ENCODE measurements at regions not wholly inside any gene's neighbourhood (a gene's known extent, or its start where the extent isn't known, plus 50 kb on each side); places are given as distances from the start of the nearest gene placed in this dataset.

GRCh38 chr12:113747017-113747416 is 219.1 kb downstream of the RBM19 start:
- H3K4me3 ChIP-seq (replicated peaks; ENCODE audit: low read depth, low read length) = no peak overlapping the region
- DNase-seq (ENCODE audit: extremely low read depth, low read depth) = no peak
- TF ChIP-seq CTCF (IDR thresholded peaks at IDR 0.05; ENCODE audit: low read depth, low read length, missing control alignments) = no peak

- no peak for TF ChIP-seq CTCF (IDR thresholded peaks at IDR 0.05; ENCODE audit: low read depth, low read length, missing control alignments)
- DNase-seq (ENCODE audit: extremely low read depth, low read depth) = no peak
Observed at GRCh38 chr12:113744802-113745395, 221.2 kb downstream of the RBM19 start.

GRCh38 chr12:113742801-113743200 is 223.3 kb downstream of the RBM19 start:
- no peak for TF ChIP-seq CTCF (IDR thresholded peaks at IDR 0.05; ENCODE audit: low read depth, low read length, missing control alignments)
- H3K4me3 ChIP-seq (replicated peaks; ENCODE audit: low read depth, low read length) = no peak overlapping the region
- DNase-seq (ENCODE audit: extremely low read depth, low read depth) = no peak

More at GRCh38 chr12:113744802-113745395, 221.2 kb downstream of the RBM19 start:
- H3K4me3 ChIP-seq (replicated peaks; ENCODE audit: low read depth, low read length) = no peak overlapping the region

- no peak for TF ChIP-seq CTCF (IDR thresholded peaks at IDR 0.05; ENCODE audit: low read depth, low read length, missing control alignments)
- DNase-seq (ENCODE audit: extremely low read depth, low read depth) = no peak
- H3K4me3 ChIP-seq (replicated peaks; ENCODE audit: low read depth, low read length) = no peak overlapping the region
Observed at GRCh38 chr12:113740699-113741098, 225.4 kb downstream of the RBM19 start.

GRCh38 chr12:113735131-113735530 is 231.0 kb downstream of the RBM19 start:
- no peak for TF ChIP-seq CTCF (IDR thresholded peaks at IDR 0.05; ENCODE audit: low read depth, low read length, missing control alignments)
- no peak for DNase-seq (ENCODE audit: extremely low read depth, low read depth)
- H3K4me3 ChIP-seq (replicated peaks; ENCODE audit: low read depth, low read length) = no peak overlapping the region

- H3K4me3 ChIP-seq (replicated peaks; ENCODE audit: low read depth, low read length) = no peak overlapping the region
- DNase-seq (ENCODE audit: extremely low read depth, low read depth) = no peak
- TF ChIP-seq CTCF (IDR thresholded peaks at IDR 0.05; ENCODE audit: low read depth, low read length, missing control alignments) = no peak
Observed at GRCh38 chr12:113734503-113734902, 231.6 kb downstream of the RBM19 start.

GRCh38 chr12:113732916-113733315 is 233.2 kb downstream of the RBM19 start:
- DNase-seq (ENCODE audit: extremely low read depth, low read depth) = no peak
- TF ChIP-seq CTCF (IDR thresholded peaks at IDR 0.05; ENCODE audit: low read depth, low read length, missing control alignments) = no peak
- no peak overlapping the region for H3K4me3 ChIP-seq (replicated peaks; ENCODE audit: low read depth, low read length)
